CD14-positive monocyte (primary cell): ENCODE measurements at regions not wholly inside any gene's neighbourhood (a gene's known extent, or its start where the extent isn't known, plus 50 kb on each side); places are given as distances from the start of the nearest gene placed in this dataset.

Experiments used
- DNase-seq, 3 donors: peaks; one replicate each; pipeline ENCODE4 v3.0.0-alpha.2; 2011 to 2022
- H2AFZ ChIP-seq: 2 replicates; pipeline ENCODE4 v1.6.0; 2012; ENCODE audit warnings: mild to moderate bottlenecking, low read depth, low read length, inconsistent platforms; ENCODE audit not compliant: insufficient read depth, poor library complexity, severe bottlenecking
- H3K27ac ChIP-seq, 2 donors: 1 replicate in 1 of 2; 2 replicates in 1 of 2; pipeline ENCODE4 v1.5.1; 2012 to 2013; ENCODE audit warnings: low read length in 2 of 2, control low read depth in 1 of 2, inconsistent platforms in 1 of 2, low read depth in 1 of 2, mild to moderate bottlenecking in 1 of 2
- H3K27me3 ChIP-seq, 2 donors: one replicate each; pipeline versions ENCODE4 v1.6.0 to v1.6.1; 2011 to 2013; ENCODE audit warnings: low read length in 2 of 2; ENCODE audit not compliant: control insufficient read depth in 2 of 2, insufficient read depth in 2 of 2
- H3K36me3 ChIP-seq, 2 donors: replicated peaks in 1 of 2; 1 replicate in 1 of 2; 2 replicates in 1 of 2; pipeline versions ENCODE4 v1.5.1 to v1.6.1; 2012 to 2013; ENCODE audit warnings: low read length in 2 of 2, control low read depth in 1 of 2, inconsistent platforms in 1 of 2, mild to moderate bottlenecking in 1 of 2; ENCODE audit not compliant: insufficient read depth in 2 of 2, control insufficient read depth in 1 of 2
- H3K4me1 ChIP-seq, 2 donors: 1 replicate in 1 of 2; 2 replicates in 1 of 2; pipeline versions ENCODE4 v1.5.1 to v1.6.1; 2012 to 2013; ENCODE audit warnings: low read length in 2 of 2, control low read depth in 1 of 2, inconsistent platforms in 1 of 2, mild to moderate bottlenecking in 1 of 2, moderate library complexity in 1 of 2; ENCODE audit not compliant: insufficient read depth in 2 of 2, control insufficient read depth in 1 of 2
- H3K4me2 ChIP-seq: replicated peaks from 2 replicates; pipeline ENCODE3; 2012; ENCODE audit warnings: low read length, moderate library complexity, mild to moderate bottlenecking; ENCODE audit not compliant: poor library complexity, severe bottlenecking; ENCODE audit errors: extremely low read depth
- H3K4me3 ChIP-seq, 3 experiments: fragments of 200-600 bp in 1 of 3; sonication (generic) in 1 of 3; replicated peaks in 1 of 3; 1 replicate in 2 of 3; 2 replicates in 1 of 3; pipeline ENCODE4 v1.5.1; 2011 to 2013; ENCODE audit warnings: low read length in 3 of 3, mild to moderate bottlenecking in 3 of 3, control low read depth in 2 of 3, low read depth in 2 of 3, inconsistent platforms in 1 of 3, moderate library complexity in 1 of 3
- H3K79me2 ChIP-seq: 2 replicates; pipeline ENCODE4 v1.6.0; 2012; ENCODE audit warnings: mild to moderate bottlenecking, control low read depth, inconsistent platforms, low read length, moderate library complexity; ENCODE audit not compliant: insufficient read depth
- H3K9ac ChIP-seq: 2 replicates; pipeline ENCODE4 v1.6.0; 2017; ENCODE audit warnings: low read length, mild to moderate bottlenecking; ENCODE audit not compliant: insufficient read depth, poor library complexity, severe bottlenecking
- H3K9me3 ChIP-seq, 2 donors: replicated peaks in 1 of 2; 1 replicate in 1 of 2; 2 replicates in 1 of 2; pipeline versions ENCODE4 v1.5.1 to v1.6.1; 2012 to 2013; ENCODE audit warnings: low read length in 2 of 2, control low read depth in 1 of 2; ENCODE audit not compliant: control insufficient read depth in 1 of 2, insufficient read depth in 1 of 2
- H4K20me1 ChIP-seq: 2 replicates; pipeline ENCODE4 v1.6.0; 2012; ENCODE audit warnings: mild to moderate bottlenecking, low read length, control low read depth, moderate library complexity; ENCODE audit not compliant: insufficient read depth
- H3K27ac Mint-ChIP-seq, 7 donors: one replicate each; pipeline ENCODE4 v1.8.0; 2020; ENCODE audit warnings: mild to moderate bottlenecking in 7 of 7, mixed read lengths in 7 of 7, moderate library complexity in 6 of 7, inconsistent platforms in 2 of 7
- H3K27me3 Mint-ChIP-seq, 3 donors: one replicate each; pipeline ENCODE4 v1.8.0; 2021 to 2022; ENCODE audit warnings: low read depth in 3 of 3, mild to moderate bottlenecking in 3 of 3, mixed read lengths in 3 of 3, moderate library complexity in 3 of 3, inconsistent platforms in 1 of 3
- H3K36me3 Mint-ChIP-seq, 2 donors: one replicate each; pipeline ENCODE4 v1.8.0; 2020; ENCODE audit warnings: mixed read lengths in 2 of 2, inconsistent platforms in 1 of 2, mild to moderate bottlenecking in 1 of 2
- H3K4me1 Mint-ChIP-seq: one replicate; pipeline ENCODE4 v1.8.0; 2020; ENCODE audit warnings: mild to moderate bottlenecking, mixed read lengths
- H3K4me3 Mint-ChIP-seq, 2 donors: one replicate each; pipeline ENCODE4 v1.8.0; 2020; ENCODE audit warnings: mild to moderate bottlenecking in 2 of 2, mixed read lengths in 2 of 2, moderate library complexity in 1 of 2
- H3K9me3 Mint-ChIP-seq, 7 donors: one replicate each; pipeline ENCODE4 v1.8.0; 2020 to 2022; ENCODE audit warnings: mixed read lengths in 7 of 7, mild to moderate bottlenecking in 6 of 7, moderate library complexity in 6 of 7, inconsistent platforms in 2 of 7
- CTCF ChIP-seq: fragments of 200-600 bp; IDR thresholded peaks from one replicate; pipeline ENCODE4 v1.8.0; 2022; ENCODE audit warnings: antibody characterized with exemption, mild to moderate bottlenecking
- WGBS: methylation state at CpG from one replicate; pipeline ENCODE4 v1.1.5; 2013; ENCODE audit warnings: missing lambda C conversion rate; ENCODE audit not compliant: insufficient coverage; 5-methylcytosine and 5-hydroxymethylcytosine counted together
- intact Hi-C, 2 donors: fragments of 100-400 bp; cut with micrococcal nuclease; formaldehyde crosslinking; loops; one replicate each; pipeline versions ENCODE4 v1.15.0 to v1.15.1; 2023

DNA sequence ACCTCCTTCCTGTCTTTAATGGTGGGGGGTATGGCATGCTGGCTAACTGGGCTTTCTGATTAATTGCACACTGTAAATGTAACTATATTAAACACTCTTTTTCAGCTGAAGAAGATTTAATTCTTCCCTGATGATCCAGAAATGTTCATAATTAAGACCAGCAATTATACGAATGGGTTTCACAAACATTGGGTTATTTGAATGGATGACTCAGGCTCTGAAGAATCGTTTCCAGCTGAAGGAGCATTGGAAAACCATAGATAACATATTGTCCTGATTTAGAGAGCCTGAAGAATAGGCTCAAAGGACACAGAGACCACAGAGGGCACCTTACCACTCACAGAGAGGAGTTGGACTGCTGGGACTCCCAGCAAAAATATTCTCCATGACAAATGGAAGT is 130.7 kb upstream of the SSTR4 start:
- Histone ChIP-seq H2AFZ (no peak overlapping the region), H3K9ac (no peak overlapping the region), H4K20me1 (no peaks in the 10 kb centered on the region), H3K4me2 (no peak overlapping the region), H3K36me3 (no peaks in the 10 kb centered on the region), H3K79me2 (no peaks in the 10 kb centered on the region), H3K4me3 (no peak overlapping the region), H3K27ac (no peak overlapping the region), H3K27me3 (peaks cover 3 to 4% of the 10 kb centered on the region in 2 donors), H3K4me1 (no peaks in the 10 kb centered on the region), H3K9me3 (peaks cover 0 to 9% of the 10 kb centered on the region in 2 donors)
- no peaks in the 10 kb centered on the region for H3K36me3 Mint-ChIP-seq
- no peaks in the 10 kb centered on the region for H3K4me1 Mint-ChIP-seq
- peaks cover 14 to 28% (median 20%) of the 10 kb centered on the region in 7 donors for H3K9me3 Mint-ChIP-seq
- no peak overlapping the region for H3K27ac Mint-ChIP-seq
- DNase-seq: no peak
- intact Hi-C loops: no loop called here
- H3K4me3 Mint-ChIP-seq: no peak overlapping the region
- WGBS: no CpG with 5 or more reads among the region's 2 CpGs
- H3K27me3 Mint-ChIP-seq: peaks cover 0 to 6% (median 0%) of the 10 kb centered on the region in 3 donors
- TF ChIP-seq CTCF: no peak

GRCh38 chr20:22904905-22905304 is 130.2 kb upstream of the SSTR4 start:
- 60% methylated on average over 1 of the region's 2 CpGs for WGBS
- intact Hi-C loops: no loop called here
- no peak for TF ChIP-seq CTCF
- no peak overlapping the region for H3K4me3 ChIP-seq
- no peak overlapping the region for H3K9ac ChIP-seq
- DNase-seq: no peak
- no peak overlapping the region for H2AFZ ChIP-seq
- Mint-ChIP-seq H3K27ac (no peak overlapping the region), H3K4me1 (no peaks in the 10 kb centered on the region), H3K4me3 (no peak overlapping the region), H3K9me3 (peaks cover 14 to 28% (median 20%) of the 10 kb centered on the region in 7 donors), H3K36me3 (no peaks in the 10 kb centered on the region), H3K27me3 (peaks cover 0 to 6% (median 0%) of the 10 kb centered on the region in 3 donors)
- H3K4me2 ChIP-seq: no peak overlapping the region
- H3K79me2 ChIP-seq: no peaks in the 10 kb centered on the region
- no peaks in the 10 kb centered on the region for H4K20me1 ChIP-seq
- peaks cover 0 to 9% of the 10 kb centered on the region in 2 donors for H3K9me3 ChIP-seq
- no peak overlapping the region for H3K27ac ChIP-seq
- H3K4me1 ChIP-seq: no peaks in the 10 kb centered on the region
- no peaks in the 10 kb centered on the region for H3K36me3 ChIP-seq
- H3K27me3 ChIP-seq: peaks cover 3 to 4% of the 10 kb centered on the region in 2 donors
